ENCODE measurements at regions not wholly inside any gene's neighbourhood (a gene's known extent, or its start where the extent isn't known, plus 50 kb on each side); places are given as distances from the start of the nearest gene placed in this dataset.
"Not testable (repeated sequence)": the region's sequence is repeated elsewhere in the genome, so short reads cannot be mapped to it uniquely, and the experiment has no call there.

DNA sequence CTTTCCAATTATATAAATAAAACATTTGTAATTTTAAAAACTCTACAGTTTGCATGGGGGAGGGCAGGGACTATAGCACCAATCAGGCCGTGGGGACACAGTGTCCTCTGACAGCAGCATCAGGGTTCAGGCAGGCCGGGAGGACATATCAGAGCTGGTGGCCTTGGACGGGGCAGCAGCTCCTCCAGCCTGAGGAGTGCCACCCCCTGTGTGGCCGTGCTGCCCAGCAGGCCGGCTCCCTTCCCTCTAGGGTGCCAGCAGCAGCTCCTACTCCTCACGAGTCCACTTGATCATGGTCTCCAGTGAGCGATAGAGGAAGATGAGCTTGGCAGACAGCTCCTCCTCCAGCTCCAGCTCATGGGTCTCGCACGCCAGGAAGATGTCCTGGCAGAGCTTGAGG is 144.0 kb upstream of the PHACTR3 start:
- no peak for DNase-seq (ENCODE audit: low spot score)

DNA sequence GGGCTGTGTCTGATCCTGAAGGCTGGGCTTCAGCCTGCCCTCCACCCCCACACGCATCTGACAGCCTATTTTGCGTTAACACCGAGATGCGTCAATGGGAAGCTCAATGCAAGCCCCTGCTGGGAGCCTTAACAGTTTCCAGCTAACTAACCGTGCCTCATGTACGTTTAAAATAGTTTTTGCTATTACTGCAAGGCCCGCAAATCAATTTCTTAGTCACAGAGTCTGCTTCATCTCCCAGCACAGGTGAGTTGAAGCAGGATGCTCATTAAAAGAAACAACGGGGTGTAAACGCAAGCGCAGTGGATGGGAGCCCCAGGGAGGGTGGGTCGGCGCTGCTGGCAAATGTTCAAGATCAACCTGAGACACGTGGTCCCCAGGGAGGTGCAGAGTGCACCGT is 142.8 kb upstream of the PHACTR3 start:
- no peak for DNase-seq (ENCODE audit: low spot score)

DNA sequence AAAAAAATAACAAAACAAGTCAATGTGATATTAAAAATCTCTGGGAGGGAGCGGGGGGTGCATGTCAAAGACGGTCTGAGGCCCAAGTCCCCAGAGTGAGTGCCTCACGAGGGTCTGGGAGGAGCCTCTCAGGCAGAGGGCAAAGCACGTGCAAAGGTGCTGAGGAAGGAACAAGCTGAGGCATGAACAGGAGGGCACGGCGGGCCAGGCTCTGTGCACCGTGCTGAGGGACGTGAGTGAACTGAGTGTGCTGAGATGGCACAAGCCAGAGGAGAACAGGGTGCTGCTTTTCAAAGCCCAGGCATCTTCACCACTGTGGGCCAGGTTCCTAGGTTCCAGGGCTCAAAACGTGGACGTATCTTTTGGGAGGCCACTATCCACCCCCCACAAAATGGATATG is 142.1 kb upstream of the PHACTR3 start:
- DNase-seq (ENCODE audit: low spot score): no peak

DNA sequence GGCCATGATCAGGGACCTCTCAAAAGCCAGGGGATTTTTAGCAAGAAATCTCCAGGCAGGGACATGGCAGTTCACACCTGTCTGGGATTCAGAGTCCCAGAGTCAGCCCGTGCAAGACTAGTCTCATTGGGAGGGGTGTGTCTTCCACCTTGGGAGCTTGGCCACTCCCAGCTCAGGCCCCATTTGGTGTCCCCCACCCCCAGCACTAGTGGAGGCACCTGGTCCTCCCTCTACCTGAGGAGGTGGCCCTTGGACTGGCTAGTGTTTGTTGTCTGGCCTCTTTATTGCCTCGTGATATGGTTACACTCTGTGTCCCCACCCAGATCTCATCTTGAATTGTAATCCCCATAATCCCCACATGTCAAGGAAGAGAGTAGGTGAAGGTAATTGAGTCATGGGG is 140.8 kb upstream of the PHACTR3 start:
- no peak for DNase-seq (ENCODE audit: low spot score)

DNA sequence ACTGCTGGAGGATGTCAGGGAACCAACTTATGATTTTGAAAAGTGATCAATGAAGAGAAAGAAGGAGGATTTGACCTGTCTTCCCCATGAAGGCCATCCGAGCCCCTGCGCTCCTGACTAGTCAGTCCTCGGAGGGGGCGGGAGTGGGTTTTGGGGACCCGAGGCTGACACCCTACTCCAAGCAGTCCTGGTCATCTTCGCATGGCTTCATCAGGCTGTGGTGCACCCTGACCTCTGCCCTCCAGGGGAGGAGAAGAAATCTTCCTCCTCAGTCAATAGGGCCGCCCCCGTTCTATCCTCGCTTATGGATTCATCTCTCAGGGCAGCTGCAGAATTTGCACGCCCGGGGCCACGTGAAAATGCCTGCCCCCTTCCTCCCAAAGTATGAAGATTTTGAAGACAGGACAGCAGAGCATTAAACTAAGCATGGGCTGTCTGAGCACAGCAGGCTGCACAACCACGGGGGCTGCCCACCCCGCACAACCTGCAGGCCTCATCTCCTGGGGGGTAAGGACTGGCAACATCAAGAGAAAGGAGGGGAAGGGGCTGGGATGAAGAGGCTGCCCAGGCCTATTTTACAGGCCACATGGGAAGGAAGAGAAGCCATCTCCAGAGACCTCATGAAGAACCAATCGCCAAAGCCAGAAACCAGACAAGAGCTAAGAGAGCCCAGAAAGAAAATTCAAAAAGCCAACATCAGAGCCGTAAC is 138.1 kb upstream of the PHACTR3 start:
- DNase-seq (ENCODE audit: low spot score): no peak

DNA sequence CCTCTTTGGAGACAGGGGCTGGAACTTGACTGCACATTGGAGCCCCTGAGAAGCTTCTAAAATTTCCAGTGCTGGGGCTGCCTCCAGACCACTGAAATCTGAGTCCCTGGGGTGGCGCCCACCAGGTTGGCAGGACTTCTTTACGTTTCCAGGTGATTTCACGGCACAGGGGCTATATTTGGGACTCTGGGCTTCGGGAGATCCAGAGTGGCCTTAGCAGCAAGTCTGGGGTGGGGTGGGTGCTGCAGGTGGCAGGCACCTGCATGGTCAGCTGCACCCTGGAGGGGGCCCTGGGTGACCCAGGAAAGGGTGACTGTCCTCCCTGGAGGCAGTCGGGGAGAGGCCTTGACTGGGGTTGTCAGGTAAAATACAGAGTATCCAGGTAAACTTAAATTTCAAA is 135.5 kb upstream of the PHACTR3 start:
- DNase-seq (ENCODE audit: low spot score): no peak

DNA sequence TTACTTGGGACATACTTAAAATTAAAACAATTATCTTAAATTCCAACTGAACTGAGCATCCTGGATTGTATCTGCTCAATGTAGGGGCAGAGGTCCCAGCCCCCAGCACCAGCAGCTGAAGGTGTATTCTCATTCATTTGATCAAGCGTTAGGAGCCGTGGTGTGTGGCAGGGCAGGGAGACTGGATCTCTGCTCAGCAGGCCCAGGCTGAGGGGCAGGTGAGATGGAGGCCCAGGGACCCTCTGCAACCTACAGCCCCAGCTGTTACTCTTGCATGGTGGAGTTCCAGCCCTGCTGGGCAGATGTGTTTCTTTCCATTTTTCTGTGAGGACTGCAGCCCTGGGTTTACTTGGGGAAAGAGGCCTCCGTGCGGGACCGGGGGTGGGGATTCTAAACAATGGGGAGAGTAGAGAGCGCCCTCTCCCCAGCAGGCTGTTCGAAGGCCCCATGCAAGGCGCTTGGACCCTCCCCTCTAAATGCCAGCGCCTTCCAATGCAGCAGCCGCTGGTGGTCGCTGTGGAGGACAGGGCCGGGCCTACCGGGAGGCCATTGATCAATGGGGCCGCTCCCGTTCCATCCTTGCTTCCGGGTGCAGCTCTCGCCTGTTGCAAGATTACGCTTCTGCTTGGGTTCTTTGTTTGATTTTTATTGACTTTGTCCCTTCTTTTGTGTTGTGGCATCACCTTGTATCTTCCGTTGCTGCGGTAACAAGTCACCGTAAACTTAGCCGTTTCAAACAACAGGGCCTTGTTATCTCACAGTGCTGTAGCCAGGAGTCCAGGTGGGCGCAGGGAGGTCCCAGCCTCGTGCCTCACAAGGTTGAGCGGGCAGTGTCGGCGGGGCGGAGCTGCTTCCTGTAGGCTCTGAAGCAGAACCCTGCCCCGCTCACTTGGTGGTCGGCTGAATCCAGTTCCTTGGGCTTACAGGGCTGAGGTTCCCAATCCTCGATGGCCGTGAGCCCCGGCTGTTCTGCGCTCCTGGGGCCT is 134.8 kb upstream of the PHACTR3 start:
- DNase-seq (ENCODE audit: low spot score): no peak

DNA sequence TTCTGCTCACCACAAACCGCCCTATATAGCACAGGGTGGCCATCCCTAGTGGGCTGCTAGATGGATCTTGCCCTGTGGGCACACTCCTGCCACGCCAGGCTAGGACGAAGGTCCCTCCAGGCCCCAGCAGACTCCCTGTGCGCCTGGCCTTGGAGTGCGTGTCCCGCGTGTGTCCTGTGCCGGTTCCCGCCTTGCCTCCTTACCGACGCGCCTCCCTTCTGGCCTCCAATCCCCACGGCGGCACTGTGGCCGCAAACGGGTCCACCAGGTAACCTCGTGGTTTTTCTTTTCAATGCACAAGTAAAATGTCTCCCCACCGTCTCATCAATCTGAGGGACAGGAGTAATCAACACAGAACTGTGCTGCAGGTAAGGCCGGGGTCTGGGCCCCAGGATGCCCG is 133.8 kb upstream of the PHACTR3 start:
- DNase-seq (ENCODE audit: low spot score): no peak

DNA sequence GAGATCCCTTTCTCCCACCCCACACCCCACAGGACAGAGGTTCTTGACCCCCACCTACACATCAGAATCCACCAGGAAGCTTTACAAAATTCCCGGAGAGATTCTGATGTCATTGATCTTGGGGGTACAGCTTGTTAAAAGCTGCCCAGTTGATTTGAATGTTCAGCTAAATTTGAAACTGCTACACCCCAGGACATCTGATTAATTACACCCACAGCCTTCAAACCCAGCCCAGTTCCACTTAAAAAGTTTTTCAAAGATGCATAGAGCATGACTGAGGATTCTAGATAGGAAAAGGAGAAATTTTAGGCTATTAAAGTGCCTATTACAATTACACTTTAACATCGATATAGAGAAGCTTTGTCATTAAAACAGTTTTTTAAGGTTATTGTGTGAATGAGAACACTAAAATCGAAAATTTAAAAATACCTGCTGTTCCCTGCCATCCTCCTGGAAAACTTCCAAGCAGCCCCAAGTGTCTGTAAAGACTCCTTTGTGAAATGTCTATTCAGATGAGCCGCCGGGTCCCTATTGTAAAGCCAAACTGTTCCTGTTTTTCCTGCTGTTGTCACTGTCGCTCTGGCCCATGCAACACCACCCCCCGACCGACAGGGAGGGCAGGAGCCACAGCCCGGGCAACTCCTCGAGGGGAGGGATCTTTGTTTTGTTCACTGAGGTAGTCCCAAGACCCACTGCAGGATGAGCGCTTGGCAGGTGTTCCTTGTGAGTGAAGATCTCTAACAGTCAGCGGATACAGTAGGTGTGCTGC is 132.5 kb upstream of the PHACTR3 start:
- DNase-seq (ENCODE audit: low spot score): no peak

DNA sequence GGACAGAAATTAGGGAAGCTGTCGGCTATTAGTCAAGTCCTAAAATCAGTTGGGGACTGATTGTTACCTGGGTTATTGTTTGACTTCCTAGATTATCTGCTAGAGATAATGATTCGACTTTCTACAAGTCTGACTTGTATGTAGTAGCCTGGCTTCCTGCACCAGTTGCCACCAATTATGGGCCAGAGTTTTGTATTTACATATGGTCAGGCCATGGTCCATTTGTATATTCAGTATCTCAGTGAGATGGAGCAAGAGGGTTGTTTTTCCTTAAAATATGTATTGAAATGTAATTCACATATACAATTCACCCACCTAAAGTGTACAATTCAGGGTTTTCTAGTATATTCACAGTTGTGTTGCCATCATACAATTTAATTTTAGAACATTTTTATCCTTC is 130.6 kb upstream of the PHACTR3 start:
- DNase-seq (ENCODE audit: low spot score): no peak

DNA sequence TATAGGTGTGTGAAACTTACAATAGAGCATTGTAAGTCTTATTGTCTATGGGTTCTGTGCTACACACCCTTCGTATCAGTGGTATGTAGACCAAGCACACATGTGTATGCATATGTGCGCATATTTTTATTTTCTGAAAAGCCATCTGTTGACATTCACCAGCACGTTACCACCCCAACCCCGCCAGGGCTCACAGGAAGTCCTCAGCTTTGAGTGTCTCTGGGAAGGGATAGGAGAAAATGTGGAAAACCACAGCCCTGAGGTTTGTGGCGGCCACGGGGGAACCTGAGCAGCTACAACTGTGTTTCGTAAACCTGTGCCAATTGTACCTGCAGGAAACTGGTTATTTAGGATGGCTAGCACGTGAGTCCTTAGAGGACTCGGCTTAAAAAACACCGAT is 123.3 kb upstream of the PHACTR3 start:
- no peak for DNase-seq (ENCODE audit: low spot score)

DNA sequence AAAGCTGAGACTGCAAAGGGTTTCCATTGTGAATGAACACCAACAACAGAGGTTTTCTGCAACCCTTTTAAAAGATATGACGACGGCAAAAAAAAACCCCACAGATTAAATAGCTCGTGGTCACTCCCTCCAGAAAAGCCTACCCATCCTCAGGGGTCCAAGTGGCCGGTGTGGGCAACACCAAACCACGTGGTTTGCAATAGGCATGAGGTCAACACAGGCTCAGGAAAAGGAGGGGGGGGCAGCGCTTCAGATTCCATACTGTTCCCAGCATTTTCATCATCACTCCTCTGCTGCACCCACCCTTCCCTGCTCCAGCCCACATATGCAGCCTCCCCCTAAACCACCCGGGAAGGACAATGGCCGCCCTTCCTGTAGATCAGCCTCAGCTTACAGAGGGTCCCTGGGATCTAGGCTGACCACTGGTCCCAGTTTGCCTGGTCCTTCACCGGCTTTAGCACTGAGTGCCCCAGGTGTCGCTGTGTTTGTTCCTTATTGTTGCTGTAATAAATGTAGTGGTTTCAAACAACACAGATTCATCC is 122.8 kb upstream of the PHACTR3 start:
- DNase-seq (ENCODE audit: low spot score): no peak

DNA sequence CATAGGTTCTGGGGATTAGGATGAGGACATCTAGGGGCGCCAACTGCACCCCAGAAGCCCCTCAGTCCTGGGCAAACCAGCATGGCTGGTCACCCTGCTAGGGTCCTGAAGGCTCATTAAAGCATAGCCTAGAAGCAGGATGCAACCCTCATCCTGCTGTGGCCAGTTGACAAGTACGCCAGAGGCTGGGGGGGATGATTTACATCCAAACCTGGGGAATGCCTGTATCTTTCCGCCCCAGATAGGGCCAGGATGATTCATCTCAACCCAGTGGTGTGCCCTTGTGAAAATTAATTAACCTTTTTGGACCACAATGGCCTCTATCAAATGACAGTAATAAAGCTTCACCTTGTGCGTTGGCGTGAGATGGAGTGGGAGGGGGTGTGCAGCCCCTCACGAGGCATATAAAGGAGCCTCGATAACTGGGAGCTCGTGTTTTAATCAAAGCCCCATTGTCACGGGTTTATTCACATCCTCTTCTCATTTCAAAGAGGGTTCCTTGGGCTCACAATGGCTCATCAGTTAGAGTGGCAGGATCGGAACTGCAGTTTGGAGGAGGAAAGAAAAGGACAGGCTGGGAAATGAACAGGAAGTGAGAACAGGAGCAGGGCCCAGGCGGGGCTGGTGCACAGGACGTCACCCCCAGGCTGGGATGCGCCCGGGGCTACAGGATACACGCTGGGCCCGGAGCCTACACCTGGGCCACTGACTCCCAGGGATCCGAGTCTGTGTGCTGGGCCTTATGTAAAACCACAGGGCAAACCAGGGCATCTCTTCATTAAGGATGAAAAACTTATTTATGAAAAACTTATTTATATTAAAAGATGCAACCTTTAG is 121.8 kb upstream of the PHACTR3 start:
- no peak for DNase-seq (ENCODE audit: low spot score)

DNA sequence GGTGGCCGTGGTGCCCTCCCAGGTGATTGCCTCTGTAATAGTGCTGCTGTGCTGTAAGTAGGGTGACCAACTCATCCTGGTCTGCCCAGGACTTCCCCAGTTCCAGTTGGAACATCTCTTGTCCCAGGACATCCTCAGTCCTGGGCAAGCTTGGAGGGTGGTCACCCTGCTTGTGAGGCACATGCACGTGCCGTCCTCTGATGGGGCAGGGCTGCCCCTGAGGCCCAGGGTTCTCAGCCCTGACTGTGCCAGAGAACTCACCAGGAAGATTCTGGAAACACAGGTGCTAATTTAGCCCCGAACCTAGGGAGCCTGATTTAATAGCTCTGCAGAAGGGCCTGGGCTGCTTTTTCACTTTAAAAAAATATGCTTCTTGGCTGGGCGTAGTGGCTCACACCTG is 120.9 kb upstream of the PHACTR3 start:
- no peak for DNase-seq (ENCODE audit: low spot score)

DNA sequence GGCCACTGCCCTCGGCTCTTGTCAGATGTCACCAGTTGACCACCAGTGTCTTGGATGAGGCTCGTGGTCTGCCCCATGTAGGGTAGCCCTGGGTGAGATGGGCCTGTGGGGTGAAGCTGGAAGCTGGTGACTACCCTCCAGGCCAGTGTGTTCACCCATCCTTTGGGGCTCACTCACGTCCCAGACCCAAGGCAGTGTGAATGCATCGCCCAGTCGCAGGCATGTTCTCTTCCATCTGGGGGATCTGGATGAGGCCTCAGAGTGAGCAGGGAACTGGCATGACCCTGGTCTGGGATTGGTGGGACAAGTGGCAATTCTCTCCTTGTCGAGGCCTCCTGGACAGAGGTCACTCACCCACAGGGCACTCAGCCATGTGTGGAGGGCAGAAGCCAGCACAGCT is 120.1 kb upstream of the PHACTR3 start:
- DNase-seq (ENCODE audit: low spot score): no peak

DNA sequence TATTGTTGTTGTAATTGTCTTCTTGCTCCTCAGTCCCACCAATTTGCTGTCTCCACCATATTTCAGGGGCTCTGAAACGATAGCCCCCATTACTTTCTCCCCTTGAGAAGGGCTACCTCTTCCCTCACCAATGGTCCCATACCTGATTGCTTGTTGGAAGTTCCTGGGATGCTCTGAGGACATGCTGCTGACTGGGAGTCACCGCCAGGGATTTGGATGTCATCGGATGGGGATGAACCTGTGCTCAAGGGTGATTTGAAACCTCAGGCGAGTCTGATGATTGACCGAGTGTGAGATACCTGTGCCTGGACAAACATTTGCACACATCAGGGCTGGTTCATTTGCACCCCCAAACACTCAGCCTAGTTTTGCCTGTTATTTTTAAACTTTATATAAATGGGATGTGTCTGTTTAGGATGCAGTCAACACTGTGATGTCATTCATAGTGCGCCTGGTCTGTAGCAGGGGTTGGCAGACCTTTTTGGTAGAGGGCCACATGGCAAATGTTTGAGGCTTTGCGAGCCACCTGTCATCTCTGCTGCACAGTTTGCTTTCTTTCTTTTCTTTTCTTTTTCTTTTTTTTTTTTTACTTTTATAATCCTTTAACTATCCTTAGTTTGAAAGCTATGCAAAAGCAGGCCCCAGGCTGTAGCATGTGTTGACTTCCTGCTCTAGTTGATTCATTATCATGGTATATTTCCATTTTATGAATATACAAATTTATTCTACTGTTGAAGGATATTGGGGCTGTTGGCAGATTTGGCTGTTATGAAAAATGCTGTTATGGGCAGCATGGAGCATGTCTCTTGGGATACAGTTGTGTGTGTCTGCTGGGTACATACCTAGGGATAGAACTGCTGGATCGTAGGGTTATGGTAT is 118.5 kb upstream of the PHACTR3 start:
- no peak for DNase-seq (ENCODE audit: low spot score)

DNA sequence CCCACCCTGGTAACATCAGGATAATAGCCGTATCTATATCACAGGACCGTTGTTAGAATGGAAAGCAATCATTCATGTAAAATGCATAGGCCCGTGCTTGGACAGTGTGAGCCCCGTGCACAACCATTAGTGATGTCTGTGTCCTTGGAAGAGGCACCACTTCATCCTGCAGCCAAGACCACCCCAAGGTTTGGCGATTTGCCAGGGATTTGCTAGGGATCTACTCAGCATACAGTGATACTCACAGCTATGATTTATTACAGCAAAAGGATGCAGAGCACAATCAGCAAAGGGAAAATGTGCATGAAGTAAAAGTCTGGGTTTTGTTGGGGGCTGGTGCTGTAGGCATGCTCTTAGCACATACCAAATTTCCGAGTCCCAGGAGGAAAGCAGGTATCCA is 115.9 kb upstream of the PHACTR3 start:
- DNase-seq (ENCODE audit: low spot score): not testable (repeated sequence)

DNA sequence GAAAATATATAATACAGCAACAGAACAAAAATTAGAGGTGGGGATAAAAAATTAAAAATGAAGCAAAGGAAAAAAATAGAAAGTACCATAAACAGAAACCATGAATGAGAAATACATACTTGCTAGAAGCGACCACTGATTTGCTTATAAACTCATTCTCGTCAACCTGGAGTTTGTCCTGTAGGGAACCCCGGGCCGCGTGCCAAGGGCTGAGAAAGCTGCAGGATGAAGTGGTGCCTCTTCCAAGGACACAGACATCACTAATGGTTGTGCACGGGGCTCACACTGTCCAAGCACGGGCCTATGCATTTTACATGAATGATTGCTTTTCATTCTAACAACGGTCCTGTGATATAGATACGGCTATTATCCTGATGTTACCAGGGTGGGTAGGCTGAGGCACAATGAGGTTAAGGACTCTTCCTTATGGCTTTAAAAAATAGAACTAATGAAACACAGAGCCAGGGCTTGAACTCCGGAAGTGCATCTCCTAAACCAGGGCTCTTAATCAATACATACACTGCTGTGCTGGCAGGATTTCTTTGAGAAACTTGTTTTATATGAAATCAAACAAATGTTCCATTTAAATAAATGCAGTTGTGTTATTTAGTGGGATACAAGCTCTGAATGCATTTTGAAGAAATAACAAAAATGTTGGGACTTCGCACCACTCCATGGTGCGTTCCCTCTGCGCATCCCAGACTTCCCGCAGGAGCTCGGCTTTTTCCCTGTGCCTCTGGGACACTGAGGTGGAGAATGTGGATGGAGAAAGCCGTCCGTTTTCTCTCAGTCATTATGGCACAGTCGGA is 113.9 kb upstream of the PHACTR3 start:
- DNase-seq (ENCODE audit: low spot score): not testable (repeated sequence)

DNA sequence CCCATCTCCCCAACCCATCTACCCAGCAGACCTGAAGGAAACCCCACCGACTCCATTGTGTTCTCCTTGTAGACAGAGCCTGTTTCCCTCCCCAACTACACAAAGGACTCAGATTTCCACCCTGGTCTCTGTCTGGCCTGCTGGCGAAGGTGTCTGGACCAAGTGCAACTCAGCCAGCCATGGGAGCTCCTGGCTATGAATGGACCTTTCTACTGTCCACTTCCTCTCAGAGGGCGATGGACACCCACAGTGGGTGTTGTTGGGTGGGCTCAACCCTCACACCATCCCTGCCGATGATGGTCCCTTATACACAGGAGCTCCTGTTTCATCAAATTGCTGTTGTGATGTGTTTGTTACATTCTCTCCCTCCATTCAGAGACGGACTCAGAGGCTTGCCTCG is 112.5 kb upstream of the PHACTR3 start:
- no peak for DNase-seq (ENCODE audit: low spot score)

DNA sequence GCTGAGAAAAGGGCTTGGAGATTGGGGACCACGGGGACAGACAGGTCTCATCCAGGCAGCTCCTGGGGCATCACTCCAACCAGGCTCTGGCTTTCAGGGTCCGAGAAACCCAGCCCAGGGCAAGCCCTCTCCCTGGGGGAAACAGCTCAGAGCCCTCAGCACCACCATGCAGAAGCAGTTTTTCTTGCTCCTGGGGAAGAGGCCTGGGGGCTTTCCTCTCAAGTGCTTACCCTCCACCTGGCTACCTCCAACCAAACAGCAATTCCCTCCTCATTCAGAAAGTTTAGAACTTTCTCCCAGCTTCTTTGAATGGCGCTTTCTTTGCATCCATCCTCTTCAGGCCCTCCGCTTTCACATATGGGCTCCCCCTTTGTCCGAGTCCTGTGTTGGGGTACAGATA is 110.4 kb upstream of the PHACTR3 start:
- DNase-seq (ENCODE audit: low spot score): no peak
